ENCODE measurements at regions not wholly inside any gene's neighbourhood (a gene's known extent, or its start where the extent isn't known, plus 50 kb on each side); places are given as distances from the start of the nearest gene placed in this dataset.
"Not testable (repeated sequence)": the region's sequence is repeated elsewhere in the genome, so short reads cannot be mapped to it uniquely, and the experiment has no call there.

GRCh38 chr4:186798951-186799659 is 75.4 kb upstream of the FAT1 start:
- Histone ChIP-seq H3K36me3 (ENCODE audit: low read length) (no peaks in the 10 kb centered on the region), H3K79me2 (ENCODE audit: insufficient read depth, low read length) (no peaks in the 10 kb centered on the region), H3F3A (ENCODE audit: insufficient read depth) (no peaks in the 10 kb centered on the region), H3K9me3 (ENCODE audit: insufficient read depth, low read length) (no peaks in the 10 kb centered on the region), H3K9me2 (replicated peaks; ENCODE audit: insufficient read depth, low read length) (no peaks in the 10 kb centered on the region), H3K27ac (ENCODE audit: low read depth, low read length) (no peak overlapping the region), H3K27me3 (ENCODE audit: low read length) (no peaks in the 10 kb centered on the region), H3K4me2 (ENCODE audit: low read depth, low read length, poor library complexity, severe bottlenecking) (no peak overlapping the region), H3K4me3 (ENCODE audit: insufficient read depth, low read length, poor library complexity, severe bottlenecking) (no peak overlapping the region), H4K20me1 (ENCODE audit: low read depth, low read length) (no peaks in the 10 kb centered on the region), H3K9ac (ENCODE audit: low read length) (no peak overlapping the region), H2AFZ (ENCODE audit: low read depth, low read length, severe bottlenecking) (no peak overlapping the region)
- TF ChIP-seq EZH2phosphoT487 (conservative IDR thresholded peaks at IDR 0.05; ENCODE audit: low read length) = no peak

- Histone ChIP-seq H2AFZ (ENCODE audit: low read depth, low read length, severe bottlenecking) (no peak overlapping the region), H3K4me3 (ENCODE audit: insufficient read depth, low read length, poor library complexity, severe bottlenecking) (no peak overlapping the region), H3K27ac (ENCODE audit: low read depth, low read length) (no peak overlapping the region), H3K79me2 (ENCODE audit: insufficient read depth, low read length) (no peaks in the 10 kb centered on the region), H3K27me3 (ENCODE audit: low read length) (no peaks in the 10 kb centered on the region), H3K9me2 (replicated peaks; ENCODE audit: insufficient read depth, low read length) (no peaks in the 10 kb centered on the region), H3K36me3 (ENCODE audit: low read length) (no peaks in the 10 kb centered on the region), H3K9me3 (ENCODE audit: insufficient read depth, low read length) (no peaks in the 10 kb centered on the region), H4K20me1 (ENCODE audit: low read depth, low read length) (no peaks in the 10 kb centered on the region), H3K4me2 (ENCODE audit: low read depth, low read length, poor library complexity, severe bottlenecking) (no peak overlapping the region), H3K9ac (ENCODE audit: low read length) (no peak overlapping the region), H3F3A (ENCODE audit: insufficient read depth) (no peaks in the 10 kb centered on the region)
- no peak for TF ChIP-seq EZH2phosphoT487 (conservative IDR thresholded peaks at IDR 0.05; ENCODE audit: low read length)
- TF ChIP-seq, protein P1, sequence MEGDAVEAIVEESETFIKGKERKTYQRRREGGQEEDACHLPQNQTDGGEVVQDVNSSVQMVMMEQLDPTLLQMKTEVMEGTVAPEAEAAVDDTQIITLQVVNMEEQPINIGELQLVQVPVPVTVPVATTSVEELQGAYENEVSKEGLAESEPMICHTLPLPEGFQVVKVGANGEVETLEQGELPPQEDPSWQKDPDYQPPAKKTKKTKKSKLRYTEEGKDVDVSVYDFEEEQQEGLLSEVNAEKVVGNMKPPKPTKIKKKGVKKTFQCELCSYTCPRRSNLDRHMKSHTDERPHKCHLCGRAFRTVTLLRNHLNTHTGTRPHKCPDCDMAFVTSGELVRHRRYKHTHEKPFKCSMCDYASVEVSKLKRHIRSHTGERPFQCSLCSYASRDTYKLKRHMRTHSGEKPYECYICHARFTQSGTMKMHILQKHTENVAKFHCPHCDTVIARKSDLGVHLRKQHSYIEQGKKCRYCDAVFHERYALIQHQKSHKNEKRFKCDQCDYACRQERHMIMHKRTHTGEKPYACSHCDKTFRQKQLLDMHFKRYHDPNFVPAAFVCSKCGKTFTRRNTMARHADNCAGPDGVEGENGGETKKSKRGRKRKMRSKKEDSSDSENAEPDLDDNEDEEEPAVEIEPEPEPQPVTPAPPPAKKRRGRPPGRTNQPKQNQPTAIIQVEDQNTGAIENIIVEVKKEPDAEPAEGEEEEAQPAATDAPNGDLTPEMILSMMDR (IDR thresholded peaks at IDR 0.05; ENCODE audit: insufficient read depth, low read length, poor library complexity, severe bottlenecking) = no peak
Observed at GRCh38 chr4:186805020-186805820, 81.6 kb upstream of the FAT1 start.

DNA sequence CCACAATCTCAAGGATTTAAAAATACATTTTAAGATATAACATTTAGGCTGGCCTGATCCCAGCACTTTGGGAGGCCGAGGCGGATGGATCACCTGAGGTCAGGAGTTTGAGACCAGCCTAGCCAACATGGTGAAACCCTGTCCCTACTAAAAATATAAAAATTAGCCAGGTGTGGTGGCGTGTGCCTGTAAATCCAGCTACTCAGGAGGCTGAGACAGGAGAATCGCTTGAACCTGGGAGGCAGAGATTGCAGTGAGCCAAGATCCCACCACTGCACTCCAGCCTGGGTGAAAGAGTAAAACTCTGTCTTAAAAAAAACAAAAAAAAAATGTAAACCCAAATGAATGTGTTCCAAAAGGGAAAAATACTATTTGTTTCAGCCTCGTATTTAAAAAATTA is 82.3 kb upstream of the FAT1 start:
- not testable (repeated sequence) for H3F3A ChIP-seq (ENCODE audit: insufficient read depth); H3K4me3 ChIP-seq (ENCODE audit: insufficient read depth, low read length, poor library complexity, severe bottlenecking); H3K9ac ChIP-seq (ENCODE audit: low read length); H2AFZ ChIP-seq (ENCODE audit: low read depth, low read length, severe bottlenecking); H3K4me2 ChIP-seq (ENCODE audit: low read depth, low read length, poor library complexity, severe bottlenecking); H3K79me2 ChIP-seq (ENCODE audit: insufficient read depth, low read length); H4K20me1 ChIP-seq (ENCODE audit: low read depth, low read length); H3K27me3 ChIP-seq (ENCODE audit: low read length); H3K9me3 ChIP-seq (ENCODE audit: insufficient read depth, low read length); H3K36me3 ChIP-seq (ENCODE audit: low read length); H3K27ac ChIP-seq (ENCODE audit: low read depth, low read length); H3K9me2 ChIP-seq (replicated peaks; ENCODE audit: insufficient read depth, low read length)

GRCh38 chr4:186806679-186807421 is 83.2 kb upstream of the FAT1 start:
- no peak overlapping the region for H2AFZ ChIP-seq (ENCODE audit: low read depth, low read length, severe bottlenecking)
- H3K4me3 ChIP-seq (ENCODE audit: insufficient read depth, low read length, poor library complexity, severe bottlenecking) = no peak overlapping the region
- no peaks in the 10 kb centered on the region for H3K79me2 ChIP-seq (ENCODE audit: insufficient read depth, low read length)
- TF ChIP-seq EZH2phosphoT487 (conservative IDR thresholded peaks at IDR 0.05; ENCODE audit: low read length) = no peak
- TF ChIP-seq, protein P1 (IDR thresholded peaks at IDR 0.05; ENCODE audit: insufficient read depth, low read length, poor library complexity, severe bottlenecking) = no peak
- H4K20me1 ChIP-seq (ENCODE audit: low read depth, low read length) = no peaks in the 10 kb centered on the region
- no peaks in the 10 kb centered on the region for H3K36me3 ChIP-seq (ENCODE audit: low read length)
- no peak overlapping the region for H3K27ac ChIP-seq (ENCODE audit: low read depth, low read length)
- no peaks in the 10 kb centered on the region for H3K9me3 ChIP-seq (ENCODE audit: insufficient read depth, low read length)
- no peaks in the 10 kb centered on the region for H3K27me3 ChIP-seq (ENCODE audit: low read length)
- H3K4me2 ChIP-seq (ENCODE audit: low read depth, low read length, poor library complexity, severe bottlenecking) = no peak overlapping the region
- no peak overlapping the region for H3K9ac ChIP-seq (ENCODE audit: low read length)
- no peaks in the 10 kb centered on the region for H3K9me2 ChIP-seq (replicated peaks; ENCODE audit: insufficient read depth, low read length)
- H3F3A ChIP-seq (ENCODE audit: insufficient read depth) = no peaks in the 10 kb centered on the region

Data from SU-DHL-6 (cell line).